SH-SY5Y (cell line): ENCODE measurements at regions not wholly inside any gene's neighbourhood (a gene's known extent, or its start where the extent isn't known, plus 50 kb on each side); places are given as distances from the start of the nearest gene placed in this dataset.

Experiments
- GATA2 ChIP-seq: IDR thresholded peaks from 2 replicates; pipeline ENCODE4 v1.6.1; 2011; ENCODE audit warnings: mild to moderate bottlenecking, low read depth, low read length
- GATA3 ChIP-seq: IDR thresholded peaks from 2 replicates; pipeline ENCODE4 v1.6.1; 2011; ENCODE audit warnings: low read depth, mild to moderate bottlenecking, low read length, moderate library complexity

- TF ChIP-seq GATA2: no peak
- no peak for TF ChIP-seq GATA3
Observed at GRCh38 chr2:183459466-183459865, 335.2 kb downstream of the NUP35 start.

GRCh38 chr2:183463821-183464220 lies 339.6 kb downstream of the NUP35 start:
- TF ChIP-seq GATA3: no peak
- no peak for TF ChIP-seq GATA2

GRCh38 chr2:183465048-183465447 lies 340.8 kb downstream of the NUP35 start:
- no peak for TF ChIP-seq GATA3
- no peak for TF ChIP-seq GATA2

GRCh38 chr2:183474912-183475695 lies 350.9 kb downstream of the NUP35 start:
- TF ChIP-seq GATA3 (no peak), GATA2 (no peak)

DNA sequence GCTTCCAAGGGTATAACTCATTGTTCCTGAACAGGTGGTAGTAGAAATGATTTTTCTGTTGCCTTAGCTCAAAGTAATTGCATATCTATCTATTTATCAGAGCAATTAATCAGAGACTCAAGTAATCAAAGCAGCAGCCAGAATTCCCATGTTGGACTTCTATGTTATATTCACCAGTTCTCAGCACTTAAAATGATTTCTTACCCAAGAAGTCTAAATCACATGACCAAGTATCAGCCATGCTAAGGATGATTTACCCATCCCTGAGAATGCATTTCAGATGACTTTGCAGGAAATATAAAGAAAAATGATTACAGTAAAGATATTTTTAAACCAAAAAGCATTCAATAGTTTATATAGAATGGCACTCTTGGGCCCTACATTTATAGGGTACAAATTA lies 352.2 kb downstream of the NUP35 start:
- TF ChIP-seq GATA2: no peak
- no peak for TF ChIP-seq GATA3

DNA sequence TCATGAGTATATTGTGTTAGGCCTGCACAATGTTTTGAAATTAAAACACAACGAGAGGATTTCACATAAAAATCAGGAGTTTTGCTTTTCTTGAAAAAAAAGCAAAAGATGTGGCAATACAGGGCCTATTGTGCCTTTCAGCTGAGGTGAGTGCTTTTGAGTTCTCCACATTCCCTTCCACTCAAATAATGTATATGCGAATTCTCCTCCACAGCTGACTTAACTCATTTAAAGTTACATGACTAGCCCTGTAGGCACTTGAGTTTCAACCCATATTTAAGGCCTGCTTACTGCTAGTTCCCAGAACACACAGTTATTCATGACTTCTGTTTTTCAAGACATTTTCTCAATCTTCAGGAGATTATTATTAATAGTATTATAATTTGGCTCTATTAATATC lies 353.1 kb downstream of the NUP35 start:
- no peak for TF ChIP-seq GATA2
- TF ChIP-seq GATA3: no peak

DNA sequence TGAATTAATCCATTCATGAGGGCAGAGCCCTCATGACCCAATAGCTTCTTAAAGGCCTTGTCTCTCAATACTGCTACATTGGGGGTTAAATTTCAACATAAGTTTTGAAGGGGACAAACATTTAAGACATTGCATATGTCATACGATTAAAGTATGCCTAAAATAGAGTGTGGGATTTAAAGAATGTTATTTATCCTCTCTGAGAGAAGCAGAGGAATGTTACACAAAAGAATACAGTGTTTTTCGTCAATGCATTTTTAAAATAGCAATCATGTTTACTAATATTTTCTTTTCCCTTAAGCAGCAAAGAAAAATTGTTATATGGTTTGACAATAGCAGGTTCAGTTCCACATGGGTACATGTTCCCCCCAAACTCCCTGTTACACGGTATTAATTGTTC lies 363.1 kb downstream of the NUP35 start:
- TF ChIP-seq GATA3 (no peak), GATA2 (no peak)

DNA sequence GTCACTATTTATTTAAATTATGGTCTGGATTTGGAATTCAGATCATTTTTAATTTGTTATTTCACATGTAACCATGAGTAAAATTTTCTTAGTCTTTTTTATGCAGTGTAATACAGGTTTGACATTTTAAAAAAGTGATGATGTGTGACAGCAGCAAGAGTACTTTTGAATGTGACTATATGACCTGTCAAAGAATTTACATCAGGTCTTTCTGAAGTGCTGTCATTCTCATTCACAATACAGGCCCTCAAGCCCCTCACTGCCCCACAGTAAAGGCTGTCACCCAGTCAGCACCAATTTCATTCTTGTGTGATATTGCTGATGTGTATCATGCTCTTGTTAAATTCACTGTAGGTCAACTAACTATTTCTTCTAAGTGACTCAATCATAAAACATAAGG lies 364.2 kb downstream of the NUP35 start:
- TF ChIP-seq GATA2: no peak
- no peak for TF ChIP-seq GATA3

DNA sequence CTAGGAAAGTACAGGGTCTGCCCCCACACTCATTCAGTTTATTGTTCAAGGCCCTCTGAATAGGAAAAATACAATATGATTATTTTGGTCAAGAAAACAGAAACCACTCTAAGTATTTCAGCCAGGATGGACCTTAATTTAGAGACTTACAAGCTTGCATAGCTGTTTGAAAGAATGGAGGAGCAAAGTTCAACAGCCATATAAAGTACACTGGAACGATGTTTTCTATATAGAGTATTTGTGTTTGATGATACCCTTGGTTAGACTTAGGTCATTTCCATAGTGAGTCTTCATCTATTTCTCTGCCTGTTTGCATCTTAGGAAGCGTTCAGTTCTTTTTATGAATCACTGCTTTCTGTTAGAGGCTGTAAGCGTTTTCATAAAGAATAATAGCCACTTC lies 366.2 kb downstream of the NUP35 start:
- TF ChIP-seq GATA2 (no peak), GATA3 (no peak)

DNA sequence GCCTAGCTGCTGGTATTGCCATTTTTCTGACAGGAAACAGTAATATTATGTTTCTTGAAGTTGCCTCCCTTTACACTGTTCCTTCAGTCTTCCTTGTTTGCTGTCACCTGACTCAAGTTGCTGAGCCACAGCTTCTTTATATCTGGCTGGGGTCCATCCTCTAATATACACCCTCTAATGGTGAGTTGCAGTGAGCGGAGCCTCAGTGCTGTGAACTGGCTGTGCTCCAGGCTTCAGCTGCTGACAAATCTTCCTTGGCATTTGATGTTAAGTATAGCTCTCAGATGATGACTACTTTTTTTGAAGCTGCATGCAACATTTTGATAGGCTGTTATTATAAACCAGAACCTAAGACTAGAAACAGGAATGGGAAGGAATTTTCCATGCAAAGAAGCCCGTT lies 366.7 kb downstream of the NUP35 start:
- TF ChIP-seq GATA2 (no peak), GATA3 (no peak)

DNA sequence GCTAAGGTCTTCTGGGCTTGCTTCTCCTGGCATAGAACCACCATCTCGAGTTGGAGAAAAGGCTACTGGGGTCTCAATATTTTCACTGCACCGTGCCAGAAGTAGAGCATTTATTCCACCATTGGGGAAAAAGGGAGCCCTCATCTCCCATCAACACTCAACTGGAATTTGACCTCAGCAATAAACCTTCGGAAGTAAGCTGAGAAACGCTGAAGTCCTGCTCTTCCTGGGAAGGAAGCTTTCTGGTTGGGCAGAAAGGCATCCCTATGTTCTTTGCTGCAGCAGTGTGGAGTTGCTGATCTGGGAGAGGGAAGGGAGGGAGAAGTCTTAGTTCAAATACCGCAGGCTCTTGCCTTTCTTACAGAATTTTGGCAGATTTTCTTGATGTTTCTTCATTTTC lies 368.8 kb downstream of the NUP35 start:
- no peak for TF ChIP-seq GATA2
- TF ChIP-seq GATA3: no peak

DNA sequence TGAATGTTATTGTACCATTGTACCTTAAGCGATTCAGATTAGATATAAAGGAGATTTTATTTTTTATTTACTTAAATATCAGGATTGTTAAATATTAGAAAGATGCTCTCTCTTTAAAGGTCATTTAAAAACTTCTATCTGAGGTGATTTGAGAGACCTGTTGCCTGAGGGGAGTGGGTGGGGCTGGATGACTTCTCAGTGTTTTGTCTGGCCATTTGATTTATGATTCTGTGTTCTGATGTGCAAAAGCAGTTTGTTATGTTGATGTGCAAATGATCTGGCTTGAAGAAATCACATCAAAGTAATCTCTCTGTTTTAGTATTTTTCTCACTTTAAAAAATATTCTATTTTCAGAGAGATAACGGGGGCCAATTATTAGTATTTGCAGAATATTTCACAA lies 370.8 kb downstream of the NUP35 start:
- no peak for TF ChIP-seq GATA2
- TF ChIP-seq GATA3: no peak

DNA sequence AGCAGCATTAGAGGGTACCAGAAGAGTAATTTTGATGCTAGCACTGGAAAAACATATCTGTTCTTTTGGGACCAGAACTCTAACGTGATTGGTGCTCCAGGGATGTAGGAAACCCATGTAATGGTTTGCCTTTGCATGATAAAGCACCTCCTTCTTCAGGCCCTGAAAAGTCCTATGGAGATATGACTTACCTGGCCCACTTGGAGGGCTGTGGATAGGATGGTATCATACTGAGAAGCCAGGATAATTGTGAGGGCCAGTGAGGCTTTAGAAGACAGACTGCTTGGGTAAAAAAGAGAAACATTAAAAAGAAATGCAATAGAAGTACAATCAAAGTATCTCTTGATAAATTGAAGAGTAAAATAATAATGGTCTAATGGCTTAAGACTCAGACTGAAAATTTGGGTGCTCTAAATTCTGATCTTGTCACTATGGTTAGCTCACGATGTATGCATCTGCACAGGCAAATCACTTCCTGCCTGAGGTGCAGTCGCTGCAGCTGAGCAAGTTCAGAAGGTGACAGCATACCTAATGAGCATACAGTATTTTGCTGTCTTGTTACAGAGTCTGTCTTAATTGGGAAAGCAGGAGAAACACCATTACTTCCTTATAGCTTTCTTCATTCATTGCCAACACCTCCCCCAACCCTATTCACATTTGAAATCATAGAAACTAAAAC lies 371.5 kb downstream of the NUP35 start:
- TF ChIP-seq GATA2 (no peak), GATA3 (no peak)

DNA sequence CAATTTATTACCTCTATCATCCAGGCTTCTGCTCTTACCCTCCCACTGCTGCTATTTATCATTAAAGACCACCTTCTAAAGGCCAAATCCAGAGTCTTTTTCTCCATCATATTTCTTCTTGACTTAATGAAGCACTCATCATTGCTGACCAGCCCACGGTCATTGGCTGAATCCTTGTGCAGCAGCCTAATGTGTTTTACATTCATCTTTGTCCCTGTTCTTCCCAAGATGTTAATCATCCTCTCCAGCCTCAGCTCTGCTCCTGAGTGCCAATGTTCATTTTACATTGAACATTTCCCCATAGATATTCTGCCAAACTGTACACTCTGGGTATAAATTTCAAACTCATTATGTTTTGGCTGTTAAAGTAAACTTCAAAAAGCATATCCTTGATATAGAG lies 373.6 kb downstream of the NUP35 start:
- TF ChIP-seq GATA3 (no peak), GATA2 (no peak)

- no peak for TF ChIP-seq GATA3
Observed at GRCh38 chr2:183505911-183506310, 381.7 kb downstream of the NUP35 start.

- TF ChIP-seq GATA3 (no peak), GATA2 (no peak)
Observed at GRCh38 chr2:183511154-183511553, 386.9 kb downstream of the NUP35 start.
